Mesothelial cell of epicardium (in vitro differentiated cells): ENCODE measurements at regions not wholly inside any gene's neighbourhood (a gene's known extent, or its start where the extent isn't known, plus 50 kb on each side); places are given as distances from the start of the nearest gene placed in this dataset.

Experiments used
- DNase-seq, 2 experiments: peaks; one replicate each; pipeline ENCODE4 v3.0.0; 2021; ENCODE audit warnings: low spot score in 2 of 2; ENCODE audit not compliant: unreplicated experiment in 2 of 2
- H3K27ac Mint-ChIP-seq: 2 replicates; pipeline ENCODE4 v1.8.0; 2021; ENCODE audit warnings: mixed read lengths
- H3K27me3 Mint-ChIP-seq: 2 replicates; pipeline ENCODE4 v1.8.0; 2021; ENCODE audit warnings: low read depth, mixed read lengths
- H3K36me3 Mint-ChIP-seq: 2 replicates; pipeline ENCODE4 v1.8.0; 2021; ENCODE audit warnings: mixed read lengths
- H3K4me1 Mint-ChIP-seq: 2 replicates; pipeline ENCODE4 v1.8.0; 2021; ENCODE audit warnings: mixed read lengths
- H3K4me3 Mint-ChIP-seq: 2 replicates; pipeline ENCODE4 v1.8.0; 2021; ENCODE audit warnings: mild to moderate bottlenecking, moderate library complexity, mixed read lengths
- H3K9me3 Mint-ChIP-seq: 2 replicates; pipeline ENCODE4 v1.8.0; 2021; ENCODE audit warnings: mixed read lengths
- CTCF ChIP-seq: fragments of 200-600 bp; sonication (generic); IDR thresholded peaks from one replicate; pipeline ENCODE4 v1.5.0; 2021; ENCODE audit warnings: antibody characterized with exemption; ENCODE audit not compliant: unreplicated experiment

GRCh38 chr6:19905584-19905983 is 68.4 kb downstream of the ID4 start:
- DNase-seq = no peak
- Mint-ChIP-seq H3K4me1 (peaks cover 25% of the 10 kb centered on the region), H3K27ac (no peak overlapping the region), H3K4me3 (no peak overlapping the region), H3K36me3 (no peaks in the 10 kb centered on the region), H3K9me3 (no peaks in the 10 kb centered on the region), H3K27me3 (no peaks in the 10 kb centered on the region)
- no peak for TF ChIP-seq CTCF

GRCh38 chr6:19906171-19906570 is 69.0 kb downstream of the ID4 start:
- Mint-ChIP-seq H3K4me1 (peaks cover 31% of the 10 kb centered on the region), H3K27me3 (no peaks in the 10 kb centered on the region), H3K36me3 (no peaks in the 10 kb centered on the region), H3K4me3 (no peak overlapping the region), H3K27ac (no peak overlapping the region), H3K9me3 (no peaks in the 10 kb centered on the region)
- DNase-seq = no peak
- TF ChIP-seq CTCF = no peak

- Mint-ChIP-seq H3K4me1 (peaks cover 11% of the 10 kb centered on the region), H3K27ac (no peak overlapping the region), H3K36me3 (peaks cover 1% of the 10 kb centered on the region), H3K4me3 (no peak overlapping the region), H3K9me3 (peaks cover 20% of the 10 kb centered on the region), H3K27me3 (no peaks in the 10 kb centered on the region)
- TF ChIP-seq CTCF = no peak
- DNase-seq = no peak
Observed at GRCh38 chr6:19911223-19911622, 74.1 kb downstream of the ID4 start.

- Mint-ChIP-seq H3K36me3 (peaks cover 1% of the 10 kb centered on the region), H3K4me1 (no peaks in the 10 kb centered on the region), H3K27me3 (peaks cover 2% of the 10 kb centered on the region), H3K9me3 (peaks cover 45% of the 10 kb centered on the region), H3K4me3 (no peak overlapping the region), H3K27ac (no peak overlapping the region)
- DNase-seq = no peak
- TF ChIP-seq CTCF = no peak
Observed at GRCh38 chr6:19918436-19918835, 81.3 kb downstream of the ID4 start.

- TF ChIP-seq CTCF = no peak
- Mint-ChIP-seq H3K4me3 (no peak overlapping the region), H3K4me1 (no peaks in the 10 kb centered on the region), H3K27me3 (peaks cover 24% of the 10 kb centered on the region), H3K27ac (no peak overlapping the region), H3K36me3 (no peaks in the 10 kb centered on the region), H3K9me3 (peaks cover 19% of the 10 kb centered on the region)
- no peak for DNase-seq
Observed at GRCh38 chr6:19921786-19922185, 84.6 kb downstream of the ID4 start.

- H3K27ac Mint-ChIP-seq = no peak overlapping the region
- H3K27me3 Mint-ChIP-seq = peaks cover 34% of the 10 kb centered on the region
- no peak overlapping the region for H3K4me3 Mint-ChIP-seq
- no peak for TF ChIP-seq CTCF
- H3K4me1 Mint-ChIP-seq = no peaks in the 10 kb centered on the region
- no peaks in the 10 kb centered on the region for H3K36me3 Mint-ChIP-seq
- no peaks in the 10 kb centered on the region for H3K9me3 Mint-ChIP-seq
- no peak for DNase-seq
Observed at GRCh38 chr6:19925533-19925932, 88.4 kb downstream of the ID4 start.
